ENCODE measurements at regions not wholly inside any gene's neighbourhood (a gene's known extent, or its start where the extent isn't known, plus 50 kb on each side); places are given as distances from the start of the nearest gene placed in this dataset.

DNA sequence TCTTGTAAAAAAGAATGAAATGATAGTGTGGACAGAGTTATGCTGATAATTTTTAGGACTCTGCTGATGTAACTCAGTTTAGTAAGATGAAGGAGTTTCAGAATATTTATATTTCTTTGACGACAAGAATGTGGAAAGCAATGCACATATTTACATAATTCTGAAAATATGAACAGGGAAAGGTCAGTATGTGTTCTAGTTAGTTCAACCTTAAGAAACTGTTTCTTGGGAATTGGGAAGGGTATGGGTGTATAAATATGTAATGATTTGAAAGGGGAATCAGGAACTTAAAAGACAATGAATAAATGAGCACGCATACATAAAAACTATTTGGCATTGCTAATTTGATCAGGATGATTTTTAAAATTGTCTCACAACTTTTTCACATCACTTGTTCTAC, 1226.1 kb downstream of the SI start:
- ATAC-seq (ENCODE audit: insufficient read depth, low FRiP score), result no peak

GRCh38 chr3:163838769-163839168, 1239.5 kb downstream of the SI start:
- ATAC-seq (ENCODE audit: insufficient read depth, low FRiP score) (no peak), DNase-seq (no peak)
- 70 to 71% methylated on average over 4 of the region's 4 CpGs for WGBS, 2 donors
- Histone ChIP-seq H3K9ac (ENCODE audit: insufficient read depth in 1 of 2, low read length in 2 of 2) (no peak overlapping the region), H3K4me1 (ENCODE audit: control insufficient read depth in 5 of 5, insufficient read depth in 5 of 5, low read length in 5 of 5) (no peaks in the 10 kb centered on the region), H3K27ac (ENCODE audit: low read depth in 1 of 2, low read length in 1 of 2) (no peak overlapping the region), H3K9me3 (ENCODE audit: control insufficient read depth in 4 of 4, insufficient read depth in 3 of 4, low read length in 3 of 4) (peaks cover 0 to 5% (median 0%) of the 10 kb centered on the region in 4 donors), H3K36me3 (ENCODE audit: control insufficient read depth in 4 of 4, insufficient read depth in 4 of 4, low read length in 4 of 4) (no peaks in the 10 kb centered on the region), H3K27me3 (ENCODE audit: control insufficient read depth in 3 of 3, insufficient read depth in 3 of 3, low read length in 2 of 3) (no peaks in the 10 kb centered on the region), H3K4me3 (no peak overlapping the region)
- TF ChIP-seq CTCF (IDR thresholded peaks at IDR 0.05; ENCODE audit: control extremely low read depth, extremely low read depth), result no peak

More for the DNA sequence above, 1226.1 kb downstream of the SI start:
- DNase-seq, result no peak
- Histone ChIP-seq H3K9ac (ENCODE audit: insufficient read depth in 1 of 2, low read length in 2 of 2) (no peak overlapping the region), H3K9me3 (ENCODE audit: control insufficient read depth in 4 of 4, insufficient read depth in 3 of 4, low read length in 3 of 4) (no peaks in the 10 kb centered on the region), H3K36me3 (ENCODE audit: control insufficient read depth in 4 of 4, insufficient read depth in 4 of 4, low read length in 4 of 4) (no peaks in the 10 kb centered on the region), H3K4me3 (no peak overlapping the region), H3K4me1 (ENCODE audit: control insufficient read depth in 5 of 5, insufficient read depth in 5 of 5, low read length in 5 of 5) (no peaks in the 10 kb centered on the region), H3K27me3 (ENCODE audit: control insufficient read depth in 3 of 3, insufficient read depth in 3 of 3, low read length in 2 of 3) (no peaks in the 10 kb centered on the region), H3K27ac (ENCODE audit: low read depth in 1 of 2, low read length in 1 of 2) (no peak overlapping the region)
- 46 to 86% methylated on average over 2 of the region's 2 CpGs for WGBS, 2 donors
- no peak for TF ChIP-seq CTCF (IDR thresholded peaks at IDR 0.05; ENCODE audit: control extremely low read depth, extremely low read depth)

DNA sequence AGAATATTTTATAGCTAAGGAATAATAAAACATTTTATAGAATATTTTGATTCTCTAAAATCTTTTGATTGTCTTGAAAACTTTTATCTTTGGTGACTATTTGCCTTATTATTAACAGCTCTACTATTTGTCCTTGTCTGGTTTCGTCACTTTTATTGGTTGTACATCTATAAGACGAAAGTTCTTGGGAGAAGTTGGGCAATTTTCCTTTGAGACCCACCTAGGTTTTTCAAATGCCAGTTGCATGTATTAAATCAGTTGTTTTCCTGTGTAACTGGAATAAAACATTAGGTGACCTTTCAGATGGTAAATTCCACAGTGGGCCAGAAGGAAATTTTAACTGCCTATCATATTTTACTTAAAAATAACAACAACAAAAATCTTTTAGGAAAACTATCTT, 1245.7 kb downstream of the SI start:
- H3K4me1 ChIP-seq (ENCODE audit: control insufficient read depth in 5 of 5, insufficient read depth in 5 of 5, low read length in 5 of 5), result no peaks in the 10 kb centered on the region
- TF ChIP-seq CTCF (IDR thresholded peaks at IDR 0.05; ENCODE audit: control extremely low read depth, extremely low read depth), result no peak
- no peak for ATAC-seq (ENCODE audit: insufficient read depth, low FRiP score)
- H3K27me3 ChIP-seq (ENCODE audit: control insufficient read depth in 3 of 3, insufficient read depth in 3 of 3, low read length in 2 of 3), result no peaks in the 10 kb centered on the region
- WGBS, 2 donors, result 75 to 77% methylated on average over 2 of the region's 2 CpGs
- no peak overlapping the region for H3K27ac ChIP-seq (ENCODE audit: low read depth in 1 of 2, low read length in 1 of 2)
- no peak overlapping the region for H3K4me3 ChIP-seq
- no peak for DNase-seq
- no peak overlapping the region for H3K9ac ChIP-seq (ENCODE audit: insufficient read depth in 1 of 2, low read length in 2 of 2)
- no peaks in the 10 kb centered on the region for H3K36me3 ChIP-seq (ENCODE audit: control insufficient read depth in 4 of 4, insufficient read depth in 4 of 4, low read length in 4 of 4)
- H3K9me3 ChIP-seq (ENCODE audit: control insufficient read depth in 4 of 4, insufficient read depth in 3 of 4, low read length in 3 of 4), result no peaks in the 10 kb centered on the region

DNA sequence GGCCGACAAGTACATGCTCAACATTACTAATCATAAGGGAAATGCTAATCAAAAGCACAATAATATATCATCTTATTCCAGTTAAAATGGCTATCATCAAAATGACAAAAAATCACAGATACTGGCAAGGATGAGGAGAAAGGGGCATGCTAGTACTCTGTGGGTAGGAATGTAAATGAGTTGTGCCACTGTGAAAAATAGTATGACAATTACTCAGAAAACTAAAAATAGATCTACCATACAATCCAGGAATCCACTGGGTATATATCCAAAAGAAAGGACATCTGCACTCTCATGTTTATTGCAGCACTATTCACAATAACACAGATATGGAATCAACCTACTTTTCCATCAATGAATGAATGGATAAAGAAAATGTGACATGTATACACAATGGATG, 1256.5 kb downstream of the SI start:
- Histone ChIP-seq H3K4me1 (ENCODE audit: control insufficient read depth in 5 of 5, insufficient read depth in 5 of 5, low read length in 5 of 5) (no peaks in the 10 kb centered on the region), H3K9me3 (ENCODE audit: control insufficient read depth in 4 of 4, insufficient read depth in 3 of 4, low read length in 3 of 4) (no peaks in the 10 kb centered on the region), H3K9ac (ENCODE audit: insufficient read depth in 1 of 2, low read length in 2 of 2) (no peak overlapping the region), H3K27ac (ENCODE audit: low read depth in 1 of 2, low read length in 1 of 2) (no peak overlapping the region), H3K27me3 (ENCODE audit: control insufficient read depth in 3 of 3, insufficient read depth in 3 of 3, low read length in 2 of 3) (no peaks in the 10 kb centered on the region), H3K4me3 (no peak overlapping the region), H3K36me3 (ENCODE audit: control insufficient read depth in 4 of 4, insufficient read depth in 4 of 4, low read length in 4 of 4) (no peaks in the 10 kb centered on the region)
- no peak for ATAC-seq (ENCODE audit: insufficient read depth, low FRiP score)
- WGBS, 2 donors, result 88 to 98% methylated on average over 1 of the region's 1 CpG
- DNase-seq, result no peak
- no peak for TF ChIP-seq CTCF (IDR thresholded peaks at IDR 0.05; ENCODE audit: control extremely low read depth, extremely low read depth)

Measured in lung (tissue), 11 donors.